B cell (primary cell): ENCODE measurements at regions not wholly inside any gene's neighbourhood (a gene's known extent, or its start where the extent isn't known, plus 50 kb on each side); places are given as distances from the start of the nearest gene placed in this dataset.
"Not testable (repeated sequence)": the region's sequence is repeated elsewhere in the genome, so short reads cannot be mapped to it uniquely, and the experiment has no call there.

Source experiments
- CTCF ChIP-seq: fragments of 200-600 bp; IDR thresholded peaks from one replicate; pipeline ENCODE4 v1.8.0; 2022; ENCODE audit warnings: antibody characterized with exemption, mild to moderate bottlenecking
- EZH2 ChIP-seq: IDR thresholded peaks from 2 replicates; pipeline ENCODE4 v1.6.1; 2012; ENCODE audit warnings: borderline replicate concordance, low read depth, mild to moderate bottlenecking, moderate library complexity, low read length; ENCODE audit not compliant: insufficient read depth, poor library complexity, severe bottlenecking

- TF ChIP-seq CTCF, EZH2: not testable (repeated sequence)
Measured at GRCh38 chr3:24572409-24572808, 77.8 kb upstream of the THRB start.
